Astrocyte of the cerebellum (primary cell): ENCODE measurements at regions not wholly inside any gene's neighbourhood (a gene's known extent, or its start where the extent isn't known, plus 50 kb on each side); places are given as distances from the start of the nearest gene placed in this dataset.

ENCODE experiments used
- DNase-seq: peaks from one replicate; pipeline ENCODE4 v3.0.0-alpha.2; 2011; ENCODE audit warnings: low read depth
- H3K4me3 ChIP-seq: 2 replicates; pipeline ENCODE4 v1.5.1; 2011; ENCODE audit warnings: mild to moderate bottlenecking, low read depth, low read length, moderate library complexity
- CTCF ChIP-seq: IDR thresholded peaks from 2 replicates; pipeline ENCODE4 v1.5.1; 2012; ENCODE audit warnings: low read length, low read depth, moderate library complexity, mild to moderate bottlenecking; ENCODE audit errors: missing control alignments
- in situ Hi-C: cut with HindIII; loops from 2 replicates; pipeline ENCODE4 v1.10.0; 2017; ENCODE audit warnings: low sequenced_read_pairs

- DNase-seq, result no peak
- in situ Hi-C loops, result no loop called here
- no peak for TF ChIP-seq CTCF
- no peak overlapping the region for H3K4me3 ChIP-seq
Measured at GRCh38 chr10:31584876-31585275, 265.9 kb downstream of the ZEB1 start.

GRCh38 chr10:31584098-31584631 lies 265.1 kb downstream of the ZEB1 start:
- in situ Hi-C loops, result no loop called here
- no peak overlapping the region for H3K4me3 ChIP-seq
- no peak for DNase-seq
- no peak for TF ChIP-seq CTCF

- no peak for DNase-seq
- H3K4me3 ChIP-seq, result no peak overlapping the region
- TF ChIP-seq CTCF, result no peak
- in situ Hi-C loops, result no loop called here
Measured at GRCh38 chr10:31583293-31583692, 264.3 kb downstream of the ZEB1 start.

- no peak for DNase-seq
- no peak for TF ChIP-seq CTCF
- in situ Hi-C loops, result no loop called here
- H3K4me3 ChIP-seq, result no peak overlapping the region
Measured at GRCh38 chr10:31582365-31583052, 263.5 kb downstream of the ZEB1 start.

GRCh38 chr10:31581741-31582323 lies 262.8 kb downstream of the ZEB1 start:
- no peak overlapping the region for H3K4me3 ChIP-seq
- TF ChIP-seq CTCF, result no peak
- DNase-seq, result no peak
- in situ Hi-C loops, result no loop called here

GRCh38 chr10:31580646-31581045 lies 261.6 kb downstream of the ZEB1 start:
- in situ Hi-C loops, result no loop called here

More at GRCh38 chr10:31580646-31581045, 261.6 kb downstream of the ZEB1 start:
- TF ChIP-seq CTCF, result no peak
- H3K4me3 ChIP-seq, result no peak overlapping the region
- no peak for DNase-seq
